ENCODE measurements at regions not wholly inside any gene's neighbourhood (a gene's known extent, or its start where the extent isn't known, plus 50 kb on each side); places are given as distances from the start of the nearest gene placed in this dataset.
"Not testable (repeated sequence)": the region's sequence is repeated elsewhere in the genome, so short reads cannot be mapped to it uniquely, and the experiment has no call there.

GRCh38 chr15:59830873-59831272 lies 141.8 kb upstream of the BNIP2 start:
- DNase-seq (ENCODE audit: low read depth) = no peak

GRCh38 chr15:59830098-59830497 lies 141.0 kb upstream of the BNIP2 start:
- no peak for DNase-seq (ENCODE audit: low read depth)

- no peak for DNase-seq (ENCODE audit: low read depth)
Measured at GRCh38 chr15:59828861-59829260, 139.7 kb upstream of the BNIP2 start.

- no peak for DNase-seq (ENCODE audit: low read depth)
Measured at GRCh38 chr15:59828263-59828662, 139.1 kb upstream of the BNIP2 start.

GRCh38 chr15:59825901-59826300 lies 136.8 kb upstream of the BNIP2 start:
- DNase-seq (ENCODE audit: low read depth) = no peak

- DNase-seq (ENCODE audit: low read depth) = no peak
Measured at GRCh38 chr15:59821286-59821685, 132.2 kb upstream of the BNIP2 start.

- DNase-seq (ENCODE audit: low read depth) = no peak
Measured at GRCh38 chr15:59819092-59819491, 130.0 kb upstream of the BNIP2 start.

- DNase-seq (ENCODE audit: low read depth) = no peak
Measured at GRCh38 chr15:59818336-59818735, 129.2 kb upstream of the BNIP2 start.

- DNase-seq (ENCODE audit: low read depth) = no peak
Measured at GRCh38 chr15:59817834-59818233, 128.7 kb upstream of the BNIP2 start.

- DNase-seq (ENCODE audit: low read depth) = no peak
Measured at GRCh38 chr15:59817053-59817452, 127.9 kb upstream of the BNIP2 start.

GRCh38 chr15:59814409-59814808 lies 125.3 kb upstream of the BNIP2 start:
- no peak for DNase-seq (ENCODE audit: low read depth)

- DNase-seq (ENCODE audit: low read depth) = no peak
Measured at GRCh38 chr15:59812889-59813288, 123.8 kb upstream of the BNIP2 start.

- no peak for DNase-seq (ENCODE audit: low read depth)
Measured at GRCh38 chr15:59812250-59812870, 123.2 kb upstream of the BNIP2 start.

GRCh38 chr15:59803293-59803966 lies 114.3 kb upstream of the BNIP2 start:
- DNase-seq (ENCODE audit: low read depth) = not testable (repeated sequence)

- DNase-seq (ENCODE audit: low read depth) = no peak
Measured at GRCh38 chr15:59801649-59802048, 112.5 kb upstream of the BNIP2 start.

GRCh38 chr15:59798605-59798917 lies 109.4 kb upstream of the BNIP2 start:
- no peak for DNase-seq (ENCODE audit: low read depth)

GRCh38 chr15:59797756-59798604 lies 108.9 kb upstream of the BNIP2 start:
- no peak for DNase-seq (ENCODE audit: low read depth)

GRCh38 chr15:59794229-59794886 lies 105.2 kb upstream of the BNIP2 start:
- DNase-seq (ENCODE audit: low read depth) = no peak

GRCh38 chr15:59792359-59792758 lies 103.2 kb upstream of the BNIP2 start:
- DNase-seq (ENCODE audit: low read depth) = no peak

GRCh38 chr15:59791755-59792154 lies 102.6 kb upstream of the BNIP2 start:
- DNase-seq (ENCODE audit: low read depth) = no peak

GRCh38 chr15:59791079-59791478 lies 102.0 kb upstream of the BNIP2 start:
- DNase-seq (ENCODE audit: low read depth) = no peak

- not testable (repeated sequence) for DNase-seq (ENCODE audit: low read depth)
Measured at GRCh38 chr15:59786466-59786865, 97.3 kb upstream of the BNIP2 start.

- not testable (repeated sequence) for DNase-seq (ENCODE audit: low read depth)
Measured at GRCh38 chr15:59785981-59786380, 96.9 kb upstream of the BNIP2 start.

All from CMK (cell line).